PFSK-1 (cell line): ENCODE measurements at regions not wholly inside any gene's neighbourhood (a gene's known extent, or its start where the extent isn't known, plus 50 kb on each side); places are given as distances from the start of the nearest gene placed in this dataset.

Source experiments
- FOXP2 ChIP-seq: optimal IDR thresholded peaks from 2 replicates; pipeline ENCODE3; 2011; ENCODE audit warnings: borderline replicate concordance, control low read depth, inconsistent platforms; ENCODE audit not compliant: insufficient read depth; ENCODE audit errors: extremely low read length, extremely low read depth
- POLR2AphosphoS5 ChIP-seq: IDR thresholded peaks from 2 replicates; pipeline ENCODE4 v1.6.1; 2012; ENCODE audit warnings: low read depth, mild to moderate bottlenecking, control low read depth, low read length, moderate library complexity
- REST ChIP-seq, 2 experiments: IDR thresholded peaks; 2 replicates each; pipeline versions ENCODE4 v1.6.1 to v1.8.0; 2011 to 2012; ENCODE audit warnings: low read depth in 2 of 2, low read length in 2 of 2, control low read depth in 1 of 2, inconsistent platforms in 1 of 2, mild to moderate bottlenecking in 1 of 2, moderate library complexity in 1 of 2; ENCODE audit not compliant: insufficient read depth in 1 of 2
- SIN3A ChIP-seq: IDR thresholded peaks from 2 replicates; pipeline ENCODE4 v1.6.1; 2012; ENCODE audit warnings: mild to moderate bottlenecking, low read length, moderate library complexity, borderline replicate concordance; ENCODE audit not compliant: insufficient read depth
- TAF1 ChIP-seq: IDR thresholded peaks from 2 replicates; pipeline ENCODE4 v1.6.1; 2012; ENCODE audit warnings: low read length, control low read depth, borderline replicate concordance; ENCODE audit not compliant: insufficient read depth

GRCh38 chr3:159760046-159760445, 228.6 kb upstream of the IL12A start:
- no peak for TF ChIP-seq FOXP2
- TF ChIP-seq TAF1 = no peak
- no peak for TF ChIP-seq SIN3A
- TF ChIP-seq POLR2AphosphoS5 = no peak
- no peak for TF ChIP-seq REST (IDR thresholded peaks at IDR 0.05; ENCODE audit: insufficient read depth in 1 of 2, low read depth in 2 of 2, low read length in 2 of 2)

GRCh38 chr3:159761369-159761768, 227.3 kb upstream of the IL12A start:
- TF ChIP-seq REST (IDR thresholded peaks at IDR 0.05; ENCODE audit: insufficient read depth in 1 of 2, low read depth in 2 of 2, low read length in 2 of 2) (no peak), TAF1 (no peak), POLR2AphosphoS5 (no peak)

- TF ChIP-seq TAF1 (no peak), POLR2AphosphoS5 (no peak), SIN3A (no peak), FOXP2 (no peak), REST (IDR thresholded peaks at IDR 0.05; ENCODE audit: insufficient read depth in 1 of 2, low read depth in 2 of 2, low read length in 2 of 2) (no peak)
Observed at GRCh38 chr3:159761848-159762635, 226.6 kb upstream of the IL12A start.

GRCh38 chr3:159763011-159763601, 225.5 kb upstream of the IL12A start:
- TF ChIP-seq FOXP2 (peak; percentile 41), POLR2AphosphoS5 (peak; percentile 58; the same call in 1 of the 2 replicates), SIN3A (peak; percentile 76; the same call in 1 of the 2 replicates), TAF1 (0 out of 2 replicates have a peak, but pooled peaks have one; percentile 33), REST (IDR thresholded peaks at IDR 0.05; ENCODE audit: insufficient read depth in 1 of 2, low read depth in 2 of 2, low read length in 2 of 2) (no peak)
